ENCODE measurements at regions not wholly inside any gene's neighbourhood (a gene's known extent, or its start where the extent isn't known, plus 50 kb on each side); places are given as distances from the start of the nearest gene placed in this dataset.

- TF ChIP-seq, protein P1, sequence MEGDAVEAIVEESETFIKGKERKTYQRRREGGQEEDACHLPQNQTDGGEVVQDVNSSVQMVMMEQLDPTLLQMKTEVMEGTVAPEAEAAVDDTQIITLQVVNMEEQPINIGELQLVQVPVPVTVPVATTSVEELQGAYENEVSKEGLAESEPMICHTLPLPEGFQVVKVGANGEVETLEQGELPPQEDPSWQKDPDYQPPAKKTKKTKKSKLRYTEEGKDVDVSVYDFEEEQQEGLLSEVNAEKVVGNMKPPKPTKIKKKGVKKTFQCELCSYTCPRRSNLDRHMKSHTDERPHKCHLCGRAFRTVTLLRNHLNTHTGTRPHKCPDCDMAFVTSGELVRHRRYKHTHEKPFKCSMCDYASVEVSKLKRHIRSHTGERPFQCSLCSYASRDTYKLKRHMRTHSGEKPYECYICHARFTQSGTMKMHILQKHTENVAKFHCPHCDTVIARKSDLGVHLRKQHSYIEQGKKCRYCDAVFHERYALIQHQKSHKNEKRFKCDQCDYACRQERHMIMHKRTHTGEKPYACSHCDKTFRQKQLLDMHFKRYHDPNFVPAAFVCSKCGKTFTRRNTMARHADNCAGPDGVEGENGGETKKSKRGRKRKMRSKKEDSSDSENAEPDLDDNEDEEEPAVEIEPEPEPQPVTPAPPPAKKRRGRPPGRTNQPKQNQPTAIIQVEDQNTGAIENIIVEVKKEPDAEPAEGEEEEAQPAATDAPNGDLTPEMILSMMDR (conservative IDR thresholded peaks at IDR 0.05) = no peak
- peaks cover 19% of the 10 kb centered on the region for H3K4me1 Mint-ChIP-seq (ENCODE audit: unreplicated experiment)
- no peak overlapping the region for H3K27ac Mint-ChIP-seq
- H3K9me3 Mint-ChIP-seq = no peaks in the 10 kb centered on the region
- H3K4me3 Mint-ChIP-seq = no peak overlapping the region
- H3K27me3 Mint-ChIP-seq = no peaks in the 10 kb centered on the region
- no peak for DNase-seq (ENCODE audit: extremely low spot score, unreplicated experiment)
- H3K36me3 Mint-ChIP-seq = no peaks in the 10 kb centered on the region
These were observed 286.2 kb upstream of the TRIB2 start for GRCh38 chr2:12430407-12431133.

GRCh38 chr2:12432985-12433625 is 283.6 kb upstream of the TRIB2 start:
- peaks cover 11% of the 10 kb centered on the region for H3K4me1 Mint-ChIP-seq (ENCODE audit: unreplicated experiment)
- TF ChIP-seq, protein P1 (conservative IDR thresholded peaks at IDR 0.05) = no peak
- no peak overlapping the region for H3K27ac Mint-ChIP-seq
- H3K4me3 Mint-ChIP-seq = no peak overlapping the region
- H3K9me3 Mint-ChIP-seq = peaks cover 4% of the 10 kb centered on the region
- no peak for DNase-seq (ENCODE audit: extremely low spot score, unreplicated experiment)
- no peaks in the 10 kb centered on the region for H3K36me3 Mint-ChIP-seq
- no peaks in the 10 kb centered on the region for H3K27me3 Mint-ChIP-seq

DNA sequence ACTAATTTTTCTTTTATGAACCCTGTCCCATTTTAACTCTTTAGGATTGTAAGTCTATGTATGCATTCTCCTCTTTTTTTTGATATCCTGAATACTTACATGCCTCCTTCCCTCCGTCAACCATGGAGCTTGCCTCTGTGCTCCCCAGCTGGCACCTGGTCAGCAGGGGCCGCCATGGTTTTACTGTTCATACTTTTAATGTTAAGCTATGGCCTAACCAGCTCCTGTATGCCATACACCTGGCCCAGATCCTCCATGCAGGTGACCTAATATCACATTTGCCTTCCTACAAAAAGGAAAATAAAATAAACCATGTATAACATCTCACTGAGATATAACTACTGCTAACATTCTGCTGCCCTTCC is 283.1 kb upstream of the TRIB2 start:
- Mint-ChIP-seq H3K36me3 (no peaks in the 10 kb centered on the region), H3K4me3 (no peak overlapping the region), H3K9me3 (peaks cover 4% of the 10 kb centered on the region), H3K27me3 (no peaks in the 10 kb centered on the region), H3K4me1 (ENCODE audit: unreplicated experiment) (peaks cover 6% of the 10 kb centered on the region), H3K27ac (no peak overlapping the region)
- TF ChIP-seq, protein P1 (conservative IDR thresholded peaks at IDR 0.05) = no peak
- no peak for DNase-seq (ENCODE audit: extremely low spot score, unreplicated experiment)

DNA sequence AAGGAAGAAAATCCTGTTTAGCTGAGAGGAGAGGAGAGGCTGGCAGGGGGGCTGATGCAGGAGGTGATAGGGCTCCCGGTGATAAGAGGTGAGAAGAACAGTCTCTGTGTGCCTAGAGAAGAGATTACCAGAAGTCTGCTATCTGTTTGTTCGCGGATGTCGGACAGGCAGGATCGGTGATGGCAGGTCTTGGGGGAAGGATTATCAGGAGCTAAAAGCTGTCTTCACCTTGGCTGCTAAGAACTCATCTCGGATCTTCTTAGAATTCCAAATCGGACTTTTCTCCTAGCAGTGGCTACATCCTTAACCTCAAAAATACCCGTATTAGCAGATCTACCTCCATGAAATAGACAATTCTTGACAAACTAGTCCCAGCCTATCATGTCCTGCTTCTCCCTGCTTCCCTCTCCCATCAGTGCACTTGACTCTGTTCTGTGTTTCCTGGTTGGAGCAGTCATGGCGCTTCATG is 282.1 kb upstream of the TRIB2 start:
- Mint-ChIP-seq H3K27me3 (no peaks in the 10 kb centered on the region), H3K36me3 (no peaks in the 10 kb centered on the region), H3K4me3 (no peak overlapping the region), H3K9me3 (peaks cover 4% of the 10 kb centered on the region), H3K27ac (no peak overlapping the region), H3K4me1 (ENCODE audit: unreplicated experiment) (no peaks in the 10 kb centered on the region)
- TF ChIP-seq, protein P1 (conservative IDR thresholded peaks at IDR 0.05) = no peak
- no peak for DNase-seq (ENCODE audit: extremely low spot score, unreplicated experiment)

GRCh38 chr2:12435430-12436222 is 281.1 kb upstream of the TRIB2 start:
- Mint-ChIP-seq H3K27me3 (no peaks in the 10 kb centered on the region), H3K9me3 (peaks cover 4% of the 10 kb centered on the region), H3K36me3 (no peaks in the 10 kb centered on the region), H3K4me1 (ENCODE audit: unreplicated experiment) (no peaks in the 10 kb centered on the region), H3K27ac (no peak overlapping the region), H3K4me3 (no peak overlapping the region)
- DNase-seq (ENCODE audit: extremely low spot score, unreplicated experiment) = no peak
- TF ChIP-seq, protein P1 (conservative IDR thresholded peaks at IDR 0.05) = no peak
